Progenitor cell of endocrine pancreas (in vitro differentiated cells): ENCODE measurements at regions not wholly inside any gene's neighbourhood (a gene's known extent, or its start where the extent isn't known, plus 50 kb on each side); places are given as distances from the start of the nearest gene placed in this dataset.
"Not testable (repeated sequence)": the region's sequence is repeated elsewhere in the genome, so short reads cannot be mapped to it uniquely, and the experiment has no call there.

Source experiments
- DNase-seq: peaks from one replicate; pipeline ENCODE4 v3.0.0; 2021; ENCODE audit warnings: low spot score; ENCODE audit not compliant: unreplicated experiment
- H3K27ac Mint-ChIP-seq: 2 replicates; pipeline ENCODE4 v1.8.0; 2021; ENCODE audit warnings: mild to moderate bottlenecking, moderate library complexity, mixed read lengths
- H3K27me3 Mint-ChIP-seq: 2 replicates; pipeline ENCODE4 v1.8.0; 2021; ENCODE audit warnings: mixed read lengths
- H3K36me3 Mint-ChIP-seq: 2 replicates; pipeline ENCODE4 v1.8.0; 2022; ENCODE audit warnings: mixed read lengths; ENCODE audit not compliant: insufficient read depth
- H3K4me1 Mint-ChIP-seq: 2 replicates; pipeline ENCODE4 v1.8.0; 2021; ENCODE audit warnings: low read depth, mixed read lengths
- H3K4me3 Mint-ChIP-seq: 2 replicates; pipeline ENCODE4 v1.8.0; 2021; ENCODE audit warnings: low read depth, mild to moderate bottlenecking, moderate library complexity, mixed read lengths
- H3K9me3 Mint-ChIP-seq: 2 replicates; pipeline ENCODE4 v1.8.0; 2021; ENCODE audit warnings: low read depth, mixed read lengths
- CTCF ChIP-seq: fragments of 200-600 bp; sonication (generic); IDR thresholded peaks from one replicate; pipeline ENCODE4 v1.5.0; 2021; ENCODE audit warnings: antibody characterized with exemption, mild to moderate bottlenecking; ENCODE audit not compliant: unreplicated experiment

- no peaks in the 10 kb centered on the region for H3K36me3 Mint-ChIP-seq
- DNase-seq, result no peak
- peaks cover 7% of the 10 kb centered on the region for H3K27me3 Mint-ChIP-seq
- no peak overlapping the region for H3K27ac Mint-ChIP-seq
- no peak overlapping the region for H3K4me3 Mint-ChIP-seq
- TF ChIP-seq CTCF, result no peak
- H3K4me1 Mint-ChIP-seq, result no peaks in the 10 kb centered on the region
- H3K9me3 Mint-ChIP-seq, result no peaks in the 10 kb centered on the region
These were observed 79.2 kb downstream of the DHCR7 start for GRCh38 chr11:71368966-71369365.

GRCh38 chr11:71367756-71368155 is 80.4 kb downstream of the DHCR7 start:
- H3K27ac Mint-ChIP-seq, result peak overlapping the region; percentile 64
- H3K9me3 Mint-ChIP-seq, result no peaks in the 10 kb centered on the region
- no peak overlapping the region for H3K4me3 Mint-ChIP-seq
- no peak for DNase-seq
- no peaks in the 10 kb centered on the region for H3K4me1 Mint-ChIP-seq
- TF ChIP-seq CTCF, result no peak
- H3K27me3 Mint-ChIP-seq, result peaks cover 7% of the 10 kb centered on the region
- no peaks in the 10 kb centered on the region for H3K36me3 Mint-ChIP-seq

- H3K27me3 Mint-ChIP-seq, DNase-seq, H3K9me3 Mint-ChIP-seq, H3K4me3 Mint-ChIP-seq, H3K4me1 Mint-ChIP-seq, H3K36me3 Mint-ChIP-seq, H3K27ac Mint-ChIP-seq: not testable (repeated sequence)
These were observed 80.9 kb downstream of the DHCR7 start for GRCh38 chr11:71367276-71367675.

DNA sequence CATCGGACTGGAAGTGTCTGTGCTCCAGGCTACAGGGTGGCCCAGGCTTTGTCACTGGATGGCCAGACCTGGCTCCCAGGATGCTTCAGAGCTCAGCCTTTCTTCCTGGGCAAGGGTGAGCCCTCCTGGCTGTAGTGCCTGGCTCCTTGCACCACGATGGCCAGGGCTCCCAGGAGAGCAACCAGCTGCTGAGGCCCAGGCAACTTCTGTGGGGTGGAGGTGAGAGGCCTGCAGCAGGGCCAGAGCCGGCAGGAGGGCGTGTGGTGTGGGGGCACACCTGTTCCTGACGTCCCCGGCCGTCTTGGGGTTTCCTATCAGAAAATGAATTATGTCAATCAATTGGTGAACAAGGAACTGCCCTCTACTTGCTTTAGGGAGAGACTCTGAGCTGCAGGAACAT is 82.1 kb downstream of the DHCR7 start:
- Mint-ChIP-seq H3K27me3 (peaks cover 4% of the 10 kb centered on the region), H3K4me1 (no peaks in the 10 kb centered on the region), H3K27ac (no peak overlapping the region), H3K9me3 (no peaks in the 10 kb centered on the region), H3K4me3 (no peak overlapping the region), H3K36me3 (no peaks in the 10 kb centered on the region)
- no peak for TF ChIP-seq CTCF
- no peak for DNase-seq

DNA sequence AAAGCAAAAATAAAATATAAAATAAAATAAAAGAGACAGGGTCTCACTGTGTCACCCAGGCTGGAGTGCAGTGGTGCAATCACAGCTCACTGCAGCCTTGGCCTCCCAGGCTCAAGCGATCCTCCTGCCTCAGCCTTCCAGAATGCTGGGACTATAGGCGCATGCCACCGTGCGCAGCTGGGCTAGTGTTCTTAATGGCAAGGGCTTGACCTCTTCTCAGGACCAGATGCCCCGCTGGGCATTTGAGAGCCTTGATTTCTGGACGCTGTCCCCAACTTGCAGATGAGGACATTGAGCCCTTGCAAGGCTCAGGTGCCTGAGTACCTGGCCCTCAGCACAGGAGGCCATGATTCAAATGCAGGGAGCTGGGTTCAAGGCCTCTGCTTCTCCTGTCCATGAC is 82.6 kb downstream of the DHCR7 start:
- Mint-ChIP-seq H3K4me1 (no peaks in the 10 kb centered on the region), H3K27me3 (peaks cover 3% of the 10 kb centered on the region), H3K9me3 (no peaks in the 10 kb centered on the region), H3K4me3 (no peak overlapping the region), H3K36me3 (no peaks in the 10 kb centered on the region), H3K27ac (no peak overlapping the region)
- no peak for DNase-seq
- TF ChIP-seq CTCF, result no peak

DNA sequence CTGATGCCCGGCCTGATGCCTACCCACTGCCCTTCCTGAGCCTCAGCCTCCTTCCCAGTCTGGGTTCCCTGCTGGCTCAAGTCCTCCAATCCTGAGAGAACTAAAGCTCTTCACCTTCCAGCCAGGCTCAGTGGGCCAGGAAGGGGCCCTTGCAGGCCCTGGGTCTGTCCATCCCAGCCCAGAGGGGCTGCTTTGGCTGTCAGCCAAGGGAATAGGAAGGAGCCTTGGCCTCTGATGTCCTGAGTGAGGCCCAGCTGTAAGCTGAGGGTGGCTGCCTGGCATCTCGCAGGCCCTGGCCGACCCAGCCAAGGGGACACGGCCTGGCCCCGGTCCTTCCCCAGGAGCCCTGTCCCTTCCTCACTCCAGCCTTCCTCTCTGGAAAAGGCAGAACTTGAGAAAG is 83.4 kb downstream of the DHCR7 start:
- peaks cover 5% of the 10 kb centered on the region for H3K27me3 Mint-ChIP-seq
- H3K4me1 Mint-ChIP-seq, result no peaks in the 10 kb centered on the region
- no peak overlapping the region for H3K27ac Mint-ChIP-seq
- TF ChIP-seq CTCF, result no peak
- H3K36me3 Mint-ChIP-seq, result no peaks in the 10 kb centered on the region
- no peaks in the 10 kb centered on the region for H3K9me3 Mint-ChIP-seq
- DNase-seq, result no peak
- no peak overlapping the region for H3K4me3 Mint-ChIP-seq
